ENCODE measurements at regions not wholly inside any gene's neighbourhood (a gene's known extent, or its start where the extent isn't known, plus 50 kb on each side); places are given as distances from the start of the nearest gene placed in this dataset.

DNA sequence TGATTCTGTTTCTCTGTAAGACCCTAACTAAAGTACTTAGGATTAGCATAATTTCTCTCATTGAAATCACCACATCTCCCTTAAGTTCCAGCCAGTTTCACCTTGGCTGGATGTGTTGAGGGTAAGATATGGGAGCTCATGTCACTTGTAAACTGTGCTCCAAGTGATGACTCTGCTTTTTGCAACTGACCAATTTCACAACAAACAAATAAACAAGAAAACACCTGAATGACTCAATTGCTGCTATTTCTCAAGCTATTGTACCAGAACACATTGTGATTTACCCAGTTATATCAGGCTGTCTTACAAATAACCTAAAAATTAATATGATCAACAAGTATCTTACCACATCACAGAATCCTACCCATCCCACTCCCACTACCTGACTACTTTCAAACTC lies 379.1 kb upstream of the KIF2A start:
- TF ChIP-seq, protein P1, sequence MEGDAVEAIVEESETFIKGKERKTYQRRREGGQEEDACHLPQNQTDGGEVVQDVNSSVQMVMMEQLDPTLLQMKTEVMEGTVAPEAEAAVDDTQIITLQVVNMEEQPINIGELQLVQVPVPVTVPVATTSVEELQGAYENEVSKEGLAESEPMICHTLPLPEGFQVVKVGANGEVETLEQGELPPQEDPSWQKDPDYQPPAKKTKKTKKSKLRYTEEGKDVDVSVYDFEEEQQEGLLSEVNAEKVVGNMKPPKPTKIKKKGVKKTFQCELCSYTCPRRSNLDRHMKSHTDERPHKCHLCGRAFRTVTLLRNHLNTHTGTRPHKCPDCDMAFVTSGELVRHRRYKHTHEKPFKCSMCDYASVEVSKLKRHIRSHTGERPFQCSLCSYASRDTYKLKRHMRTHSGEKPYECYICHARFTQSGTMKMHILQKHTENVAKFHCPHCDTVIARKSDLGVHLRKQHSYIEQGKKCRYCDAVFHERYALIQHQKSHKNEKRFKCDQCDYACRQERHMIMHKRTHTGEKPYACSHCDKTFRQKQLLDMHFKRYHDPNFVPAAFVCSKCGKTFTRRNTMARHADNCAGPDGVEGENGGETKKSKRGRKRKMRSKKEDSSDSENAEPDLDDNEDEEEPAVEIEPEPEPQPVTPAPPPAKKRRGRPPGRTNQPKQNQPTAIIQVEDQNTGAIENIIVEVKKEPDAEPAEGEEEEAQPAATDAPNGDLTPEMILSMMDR (IDR thresholded peaks at IDR 0.05): no peak
- TF ChIP-seq POLR2A (IDR thresholded peaks at IDR 0.05) (no peak), POLR2AphosphoS5 (IDR thresholded peaks at IDR 0.05; ENCODE audit: insufficient read depth in 1 of 2, low read depth in 1 of 2) (no peak)

All from vagina (tissue), 2 donors.